H1 (cell line): ENCODE measurements at regions not wholly inside any gene's neighbourhood (a gene's known extent, or its start where the extent isn't known, plus 50 kb on each side); places are given as distances from the start of the nearest gene placed in this dataset.

Source experiments
- CBX5 ChIP-seq: fragments of 300-800, 300-1000 bp; sonication (generic); IDR thresholded peaks from 2 replicates; pipeline ENCODE4 v1.7.1; 2016; ENCODE audit warnings: antibody characterized with exemption, low read length, low read depth
- MAX ChIP-seq: IDR thresholded peaks from 2 replicates; pipeline ENCODE4 v1.6.1; 2012; ENCODE audit warnings: inconsistent platforms

GRCh38 chrX:40358994-40359393 lies 221.8 kb upstream of the ATP6AP2 start (continued):
- TF ChIP-seq MAX (no peak), CBX5 (no peak)
